H9 (cell line): ENCODE measurements at regions not wholly inside any gene's neighbourhood (a gene's known extent, or its start where the extent isn't known, plus 50 kb on each side); places are given as distances from the start of the nearest gene placed in this dataset.

ENCODE experiments used
- DNase-seq: peaks from one replicate; pipeline ENCODE4 v3.0.0-alpha.2; 2017
- H2AFZ ChIP-seq: one replicate; pipeline ENCODE4 v1.6.1; 2013; ENCODE audit warnings: mild to moderate bottlenecking, low read length, control low read depth, moderate library complexity
- H2AK5ac ChIP-seq: 2 replicates; pipeline ENCODE4 v1.6.1; 2013; ENCODE audit warnings: low read length, control low read depth, mixed read lengths; ENCODE audit not compliant: insufficient read length
- H2BK120ac ChIP-seq: one replicate; pipeline ENCODE4 v1.6.1; 2013; ENCODE audit warnings: low read depth, mild to moderate bottlenecking, low read length, control low read depth, inconsistent platforms; ENCODE audit not compliant: poor library complexity, severe bottlenecking
- H2BK12ac ChIP-seq: 2 replicates; pipeline ENCODE4 v1.6.1; 2013; ENCODE audit warnings: low read length, control low read depth, mixed read lengths, low read depth; ENCODE audit not compliant: insufficient read length
- H2BK15ac ChIP-seq: 2 replicates; pipeline ENCODE4 v1.6.1; 2013; ENCODE audit warnings: low read depth, low read length, control low read depth
- H2BK20ac ChIP-seq: one replicate; pipeline ENCODE4 v1.6.1; 2013; ENCODE audit warnings: low read depth, mild to moderate bottlenecking, low read length, control low read depth, inconsistent platforms; ENCODE audit not compliant: poor library complexity, severe bottlenecking
- H2BK5ac ChIP-seq: 2 replicates; pipeline ENCODE4 v1.6.1; 2013; ENCODE audit warnings: low read length, control low read depth, mixed read lengths; ENCODE audit not compliant: insufficient read length
- H3K14ac ChIP-seq: 2 replicates; pipeline ENCODE4 v1.6.1; 2013; ENCODE audit warnings: low read length, control low read depth; ENCODE audit not compliant: insufficient read depth
- H3K18ac ChIP-seq: 2 replicates; pipeline ENCODE4 v1.6.1; 2013; ENCODE audit warnings: low read depth, mild to moderate bottlenecking, mixed read lengths, low read length, control low read depth; ENCODE audit not compliant: insufficient read length
- H3K23ac ChIP-seq: 2 replicates; pipeline ENCODE4 v1.6.1; 2013; ENCODE audit warnings: low read length, control low read depth, mixed read lengths, low read depth; ENCODE audit not compliant: insufficient read length
- H3K23me2 ChIP-seq: 2 replicates; pipeline ENCODE4 v1.6.1; 2013; ENCODE audit warnings: low read depth, mild to moderate bottlenecking, mixed read lengths, low read length, control low read depth; ENCODE audit not compliant: insufficient read length, poor library complexity, severe bottlenecking
- H3K27ac ChIP-seq: 2 replicates; pipeline ENCODE4 v1.5.1; 2013; ENCODE audit warnings: low read length, control low read depth, mixed read lengths, low read depth; ENCODE audit not compliant: insufficient read length
- H3K27me3 ChIP-seq: 2 replicates; pipeline ENCODE4 v1.6.1; 2013; ENCODE audit warnings: low read length, control low read depth, inconsistent platforms; ENCODE audit not compliant: insufficient read depth
- H3K4ac ChIP-seq: 2 replicates; pipeline ENCODE4 v1.6.1; 2013; ENCODE audit warnings: low read depth, mild to moderate bottlenecking, control low read depth, inconsistent platforms, low read length, moderate library complexity
- H3K4me1 ChIP-seq: 2 replicates; pipeline ENCODE4 v1.6.1; 2013; ENCODE audit warnings: low read length, control low read depth, inconsistent platforms; ENCODE audit not compliant: insufficient read depth
- H3K4me2 ChIP-seq: 2 replicates; pipeline ENCODE4 v1.6.1; 2013; ENCODE audit warnings: low read length, control low read depth, mixed read lengths; ENCODE audit not compliant: insufficient read length, insufficient read depth
- H3K56ac ChIP-seq: 2 replicates; pipeline ENCODE4 v1.6.1; 2013; ENCODE audit warnings: low read depth, mild to moderate bottlenecking, mixed read lengths, low read length, control low read depth; ENCODE audit not compliant: insufficient read length
- H3K79me1 ChIP-seq: 2 replicates; pipeline ENCODE4 v1.6.1; 2013; ENCODE audit warnings: low read depth, mild to moderate bottlenecking, moderate library complexity, low read length, control low read depth, inconsistent platforms; ENCODE audit not compliant: insufficient read depth, poor library complexity, severe bottlenecking
- H3K79me2 ChIP-seq: 2 replicates; pipeline ENCODE4 v1.6.1; 2013; ENCODE audit warnings: low read length, control low read depth, inconsistent platforms; ENCODE audit not compliant: insufficient read depth
- H3K9ac ChIP-seq: 2 replicates; pipeline ENCODE4 v1.6.1; 2013; ENCODE audit warnings: low read length, control low read depth, mixed read lengths; ENCODE audit not compliant: insufficient read length; ENCODE audit errors: extremely low read depth
- H3K9me3 ChIP-seq: one replicate; pipeline ENCODE4 v1.6.1; 2013; ENCODE audit warnings: low read depth, low read length, inconsistent platforms; ENCODE audit not compliant: control insufficient read depth
- H3T11ph ChIP-seq: one replicate; pipeline ENCODE4 v1.6.1; 2013; ENCODE audit warnings: mild to moderate bottlenecking, low read length, control low read depth, inconsistent platforms
- H4K20me1 ChIP-seq: one replicate; pipeline ENCODE4 v1.6.1; 2013; ENCODE audit not compliant: control insufficient read depth, insufficient read length, insufficient read depth
- H4K5ac ChIP-seq: 2 replicates; pipeline ENCODE4 v1.6.1; 2013; ENCODE audit warnings: low read depth, mild to moderate bottlenecking, mixed read lengths, low read length, control low read depth; ENCODE audit not compliant: insufficient read length
- H4K8ac ChIP-seq: replicated peaks from 2 replicates; pipeline ENCODE4 v1.6.1; 2013; ENCODE audit warnings: low read length, control low read depth, mixed read lengths, low read depth; ENCODE audit not compliant: insufficient read length
- H4K91ac ChIP-seq: 2 replicates; pipeline ENCODE4 v1.6.1; 2013; ENCODE audit warnings: low read depth, mild to moderate bottlenecking, moderate library complexity, mixed read lengths, low read length, control low read depth; ENCODE audit not compliant: insufficient read length
- H3K27ac Mint-ChIP-seq, 3 experiments: 2 replicates in 2 of 3; 3 replicates in 1 of 3; pipeline ENCODE4 v1.8.0; 2020 to 2021; ENCODE audit warnings: mixed read lengths in 3 of 3, mild to moderate bottlenecking in 1 of 3, moderate library complexity in 1 of 3
- H3K27me3 Mint-ChIP-seq: 2 replicates; pipeline ENCODE4 v1.8.0; 2021; ENCODE audit warnings: low read depth, mild to moderate bottlenecking, moderate library complexity, mixed read lengths
- H3K36me3 Mint-ChIP-seq, 3 experiments: 2 replicates in 2 of 3; 3 replicates in 1 of 3; pipeline ENCODE4 v1.8.0; 2020 to 2021; ENCODE audit warnings: low read depth in 3 of 3, mixed read lengths in 3 of 3; ENCODE audit not compliant: insufficient read depth in 1 of 3
- H3K4me1 Mint-ChIP-seq, 2 experiments: 2 replicates each; pipeline ENCODE4 v1.8.0; 2020; ENCODE audit warnings: mixed read lengths in 2 of 2
- H3K4me3 Mint-ChIP-seq, 2 experiments: 2 replicates in 1 of 2; 3 replicates in 1 of 2; pipeline ENCODE4 v1.8.0; 2020 to 2021; ENCODE audit warnings: mild to moderate bottlenecking in 2 of 2, mixed read lengths in 2 of 2, moderate library complexity in 1 of 2
- H3K9me3 Mint-ChIP-seq, 2 experiments: 2 replicates in 1 of 2; 3 replicates in 1 of 2; pipeline ENCODE4 v1.8.0; 2020; ENCODE audit warnings: mild to moderate bottlenecking in 2 of 2, mixed read lengths in 2 of 2, moderate library complexity in 1 of 2
- WGBS: extraction: QIAGEN DNeasy Blood & Tissue Kit; methylation state at CpG from one replicate; pipeline ENCODE4 v1.1.7; 2013; ENCODE audit warnings: missing lambda C conversion rate, low lambda C conversion rate, mixed read lengths; ENCODE audit not compliant: insufficient read length; ENCODE audit errors: extremely low coverage; 5-methylcytosine and 5-hydroxymethylcytosine counted together
- TF ChIP-seq, protein P1 (sequence below): fragments of 200-600 bp; sonication (generic); conservative IDR thresholded peaks from 3 replicates; pipeline ENCODE4 v1.8.0; 2021; ENCODE audit warnings: antibody characterized with exemption, mild to moderate bottlenecking

DNA sequence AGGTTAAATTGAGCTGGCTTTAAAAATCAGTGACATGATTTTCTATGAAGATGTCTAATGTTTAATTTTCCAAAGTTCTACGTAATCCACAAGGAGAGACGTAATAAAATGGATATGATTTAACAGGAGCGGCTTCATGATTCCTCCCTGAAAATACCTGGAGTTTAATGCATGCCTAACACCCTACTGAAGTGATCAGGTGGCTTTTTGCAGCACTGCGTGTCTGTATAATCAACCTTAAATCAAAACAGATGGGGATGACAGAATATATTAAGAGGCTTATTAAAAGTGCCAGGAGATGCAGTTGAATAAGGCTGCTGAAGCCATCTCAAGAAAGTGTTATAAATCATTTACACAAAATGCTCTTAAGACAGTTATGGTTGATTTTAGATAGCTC lies 112.4 kb upstream of the TLR3 start:
- H3K4me2 ChIP-seq: no peak overlapping the region
- no peak overlapping the region for H2BK12ac ChIP-seq
- peaks cover 35 to 52% of the 10 kb centered on the region in 2 experiments for H3K4me1 Mint-ChIP-seq
- peak overlapping the region in 2 of 3 experiments; percentile 10 to 95; a peak in 3 of 7 replicates for H3K27ac Mint-ChIP-seq
- H2BK20ac ChIP-seq: peak overlapping the region; percentile 32
- H3K27me3 ChIP-seq: no peaks in the 10 kb centered on the region
- H3K27ac ChIP-seq: no peak overlapping the region
- H3K4me1 ChIP-seq: peaks cover 8% of the 10 kb centered on the region; the same call in 1 of the 2 replicates
- no peaks in the 10 kb centered on the region for H3K23me2 ChIP-seq
- H4K8ac ChIP-seq: no peak overlapping the region
- peaks cover 5 to 17% (median 10%) of the 10 kb centered on the region in 3 experiments; a peak in 6 of 7 replicates for H3K36me3 Mint-ChIP-seq
- TF ChIP-seq, protein P1, sequence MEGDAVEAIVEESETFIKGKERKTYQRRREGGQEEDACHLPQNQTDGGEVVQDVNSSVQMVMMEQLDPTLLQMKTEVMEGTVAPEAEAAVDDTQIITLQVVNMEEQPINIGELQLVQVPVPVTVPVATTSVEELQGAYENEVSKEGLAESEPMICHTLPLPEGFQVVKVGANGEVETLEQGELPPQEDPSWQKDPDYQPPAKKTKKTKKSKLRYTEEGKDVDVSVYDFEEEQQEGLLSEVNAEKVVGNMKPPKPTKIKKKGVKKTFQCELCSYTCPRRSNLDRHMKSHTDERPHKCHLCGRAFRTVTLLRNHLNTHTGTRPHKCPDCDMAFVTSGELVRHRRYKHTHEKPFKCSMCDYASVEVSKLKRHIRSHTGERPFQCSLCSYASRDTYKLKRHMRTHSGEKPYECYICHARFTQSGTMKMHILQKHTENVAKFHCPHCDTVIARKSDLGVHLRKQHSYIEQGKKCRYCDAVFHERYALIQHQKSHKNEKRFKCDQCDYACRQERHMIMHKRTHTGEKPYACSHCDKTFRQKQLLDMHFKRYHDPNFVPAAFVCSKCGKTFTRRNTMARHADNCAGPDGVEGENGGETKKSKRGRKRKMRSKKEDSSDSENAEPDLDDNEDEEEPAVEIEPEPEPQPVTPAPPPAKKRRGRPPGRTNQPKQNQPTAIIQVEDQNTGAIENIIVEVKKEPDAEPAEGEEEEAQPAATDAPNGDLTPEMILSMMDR: no peak
- H4K5ac ChIP-seq: no peak overlapping the region
- H3K79me1 ChIP-seq: no peaks in the 10 kb centered on the region
- no peak overlapping the region for H3K23ac ChIP-seq
- H2AK5ac ChIP-seq: no peak overlapping the region
- no peak overlapping the region for H4K91ac ChIP-seq
- H3K9me3 ChIP-seq: no peaks in the 10 kb centered on the region
- H2AFZ ChIP-seq: no peak overlapping the region
- no peak overlapping the region for H2BK15ac ChIP-seq
- peaks cover 6 to 8% of the 10 kb centered on the region in 2 experiments; a peak in 4 of 5 replicates for H3K9me3 Mint-ChIP-seq
- no peaks in the 10 kb centered on the region for H3K79me2 ChIP-seq
- no peak overlapping the region for H2BK120ac ChIP-seq
- no peaks in the 10 kb centered on the region for H3K27me3 Mint-ChIP-seq
- no peak for DNase-seq
- H3K14ac ChIP-seq: peak overlapping the region; percentile 78; the same call in 1 of the 2 replicates
- peak overlapping the region in 1 of 2 experiments; percentile 59; a peak in 1 of 5 replicates for H3K4me3 Mint-ChIP-seq
- H3K9ac ChIP-seq: no peak overlapping the region
- H3K56ac ChIP-seq: no peak overlapping the region
- no peak overlapping the region for H3K4ac ChIP-seq
- WGBS: no CpG with 5 or more reads among the region's 4 CpGs
- H2BK5ac ChIP-seq: no peak overlapping the region
- H4K20me1 ChIP-seq: no peaks in the 10 kb centered on the region
- H3T11ph ChIP-seq: no peak overlapping the region
- no peak overlapping the region for H3K18ac ChIP-seq
